Common myeloid progenitor, CD34-positive (primary cell): ENCODE measurements at regions not wholly inside any gene's neighbourhood (a gene's known extent, or its start where the extent isn't known, plus 50 kb on each side); places are given as distances from the start of the nearest gene placed in this dataset.
"Not testable (repeated sequence)": the region's sequence is repeated elsewhere in the genome, so short reads cannot be mapped to it uniquely, and the experiment has no call there.

Experiments
- CTCF ChIA-PET: fragments of 350-600 bp; sonication (Branson Sonifier 250); formaldehyde crosslinking; loops from one replicate; lab custom pipeline; 2021; ENCODE audit warnings: antibody characterized with exemption; lab: Charles Lee
- POLR2A ChIA-PET: fragments of 350-600 bp; sonication (Branson Sonifier 250); formaldehyde crosslinking; loops from one replicate; lab custom pipeline; 2021; ENCODE audit warnings: antibody characterized with exemption; lab: Charles Lee
- DNase-seq, 3 donors: peaks; one replicate each; pipeline versions ENCODE4 v3.0.0 to v3.0.0-alpha.2; 2013
- H3K27ac ChIP-seq, 2 experiments: 1 replicate in 1 of 2; 2 replicates in 1 of 2; pipeline ENCODE4 v1.7.0; 2013; ENCODE audit warnings: inconsistent platforms in 2 of 2, low read length in 2 of 2, mild to moderate bottlenecking in 2 of 2, low read depth in 1 of 2, moderate library complexity in 1 of 2; ENCODE audit not compliant: severe bottlenecking in 2 of 2, insufficient read depth in 1 of 2, poor library complexity in 1 of 2
- H3K27me3 ChIP-seq, 5 experiments: replicated peaks in 2 of 5; 1 replicate in 3 of 5; 2 replicates in 2 of 5; pipeline versions ENCODE4 v1.6.1 to v1.7.0; 2013; ENCODE audit warnings: low read length in 4 of 5, mild to moderate bottlenecking in 2 of 5, moderate library complexity in 2 of 5, inconsistent platforms in 1 of 5; ENCODE audit not compliant: insufficient read depth in 5 of 5, control insufficient read depth in 4 of 5
- H3K36me3 ChIP-seq, 4 experiments: 1 replicate in 2 of 4; 2 replicates in 2 of 4; pipeline versions ENCODE4 v1.6.1 to v1.7.0; 2013; ENCODE audit warnings: low read length in 3 of 4, control low read depth in 1 of 4, mild to moderate bottlenecking in 1 of 4; ENCODE audit not compliant: control insufficient read depth in 4 of 4, insufficient read depth in 4 of 4
- H3K4me1 ChIP-seq, 4 experiments: 1 replicate in 3 of 4; 2 replicates in 1 of 4; pipeline versions ENCODE4 v1.6.1 to v1.7.1; 2013; ENCODE audit warnings: low read length in 3 of 4, mild to moderate bottlenecking in 3 of 4, control low read depth in 1 of 4, inconsistent platforms in 1 of 4, moderate library complexity in 1 of 4; ENCODE audit not compliant: control insufficient read depth in 4 of 4, insufficient read depth in 4 of 4; ENCODE audit errors: control extremely low read depth in 1 of 4
- H3K4me3 ChIP-seq, 7 experiments: 1 replicate in 4 of 7; 2 replicates in 3 of 7; pipeline versions ENCODE4 v1.5.1 to v1.7.0; 2013; ENCODE audit warnings: mild to moderate bottlenecking in 7 of 7, low read length in 6 of 7, moderate library complexity in 6 of 7, inconsistent platforms in 2 of 7, low read depth in 2 of 7, control low read depth in 1 of 7; ENCODE audit not compliant: insufficient read depth in 4 of 7, control insufficient read depth in 1 of 7; ENCODE audit errors: extremely low read depth in 1 of 7
- H3K9me3 ChIP-seq, 5 experiments: 1 replicate in 4 of 5; 2 replicates in 1 of 5; pipeline versions ENCODE4 v1.6.1 to v1.7.1; 2013; ENCODE audit warnings: low read length in 4 of 5, mild to moderate bottlenecking in 2 of 5, inconsistent platforms in 1 of 5, low read depth in 1 of 5, moderate library complexity in 1 of 5; ENCODE audit not compliant: control insufficient read depth in 4 of 5, insufficient read depth in 2 of 5; ENCODE audit errors: control extremely low read depth in 1 of 5
- WGBS: methylation state at CpG from one replicate; pipeline ENCODE4 v1.1.5; 2013; ENCODE audit not compliant: insufficient coverage; 5-methylcytosine and 5-hydroxymethylcytosine counted together

GRCh38 chr4:188332265-188332664 lies 193.0 kb downstream of the TRIML1 start:
- DNase-seq, result no peak
- POLR2A ChIA-PET, result no interaction called here

GRCh38 chr4:188336891-188337290 lies 197.7 kb downstream of the TRIML1 start:
- ChIA-PET POLR2A (no interaction called here), CTCF (interaction anchor here (1.2 kb wide), 1 partner anchor 17 kb away, joined by 3 read pairs; no protein-coding TSS in a partner anchor)
- H3K27ac ChIP-seq, result no peak overlapping the region
- H3K27me3 ChIP-seq, result no peaks in the 10 kb centered on the region
- H3K9me3 ChIP-seq, result no peaks in the 10 kb centered on the region
- no peaks in the 10 kb centered on the region for H3K36me3 ChIP-seq
- no peak overlapping the region for H3K4me3 ChIP-seq
- DNase-seq, result no peak
- H3K4me1 ChIP-seq, result no peaks in the 10 kb centered on the region
- WGBS, result 97% methylated on average over 23 of the region's 23 CpGs

More at GRCh38 chr4:188332265-188332664, 193.0 kb downstream of the TRIML1 start:
- Histone ChIP-seq H3K4me3 (no peak overlapping the region), H3K27me3 (no peaks in the 10 kb centered on the region), H3K36me3 (no peaks in the 10 kb centered on the region), H3K9me3 (peaks cover 0 to 3% (median 0%) of the 10 kb centered on the region in 5 experiments), H3K4me1 (no peaks in the 10 kb centered on the region), H3K27ac (no peak overlapping the region)
- CTCF ChIA-PET, result interaction anchor here (0.6 kb wide), 1 partner anchor 291 kb away, joined by 3 read pairs; no protein-coding TSS in a partner anchor
- WGBS, result 74% methylated on average over 2 of the region's 2 CpGs

GRCh38 chr4:188341428-188341827 lies 202.2 kb downstream of the TRIML1 start:
- DNase-seq, result no peak
- Histone ChIP-seq H3K4me3 (no peak overlapping the region), H3K9me3 (no peaks in the 10 kb centered on the region), H3K4me1 (no peaks in the 10 kb centered on the region), H3K27me3 (no peaks in the 10 kb centered on the region), H3K27ac (no peak overlapping the region), H3K36me3 (no peaks in the 10 kb centered on the region)
- POLR2A ChIA-PET, result no interaction called here
- 87% methylated on average over 6 of the region's 7 CpGs for WGBS
- CTCF ChIA-PET, result no interaction called here

GRCh38 chr4:188346171-188346809 lies 207.0 kb downstream of the TRIML1 start:
- DNase-seq, result no peak
- ChIA-PET POLR2A (no interaction called here), CTCF (no interaction called here)
- H3K27ac ChIP-seq, result no peak overlapping the region
- H3K9me3 ChIP-seq, result no peaks in the 10 kb centered on the region
- H3K4me1 ChIP-seq, result no peaks in the 10 kb centered on the region
- H3K27me3 ChIP-seq, result no peaks in the 10 kb centered on the region
- 87% methylated on average over 7 of the region's 9 CpGs for WGBS
- no peaks in the 10 kb centered on the region for H3K36me3 ChIP-seq
- H3K4me3 ChIP-seq, result no peak overlapping the region

GRCh38 chr4:188347339-188347738 lies 208.1 kb downstream of the TRIML1 start:
- DNase-seq, result no peak
- 73% methylated on average over 2 of the region's 4 CpGs for WGBS
- Histone ChIP-seq H3K4me1 (no peaks in the 10 kb centered on the region), H3K36me3 (no peaks in the 10 kb centered on the region), H3K27ac (no peak overlapping the region), H3K27me3 (no peaks in the 10 kb centered on the region), H3K4me3 (no peak overlapping the region), H3K9me3 (no peaks in the 10 kb centered on the region)
- POLR2A ChIA-PET, result no interaction called here
- CTCF ChIA-PET, result no interaction called here

- H3K4me1 ChIP-seq, H3K9me3 ChIP-seq, H3K27me3 ChIP-seq, H3K27ac ChIP-seq, DNase-seq, POLR2A ChIA-PET, H3K4me3 ChIP-seq, H3K36me3 ChIP-seq, CTCF ChIA-PET: not testable (repeated sequence)
- 97% methylated on average over 10 of the region's 10 CpGs for WGBS
Observed at GRCh38 chr4:188349569-188349968, 210.3 kb downstream of the TRIML1 start.

- DNase-seq, result no peak
- no peaks in the 10 kb centered on the region for H3K36me3 ChIP-seq
- H3K4me1 ChIP-seq, result no peaks in the 10 kb centered on the region
- WGBS, result no CpG with 5 or more reads among the region's 1 CpG
- H3K27me3 ChIP-seq, result no peaks in the 10 kb centered on the region
- H3K4me3 ChIP-seq, result no peak overlapping the region
- H3K9me3 ChIP-seq, result no peaks in the 10 kb centered on the region
- CTCF ChIA-PET, result interaction anchor here (0.7 kb wide), 1 partner anchor 685 kb away, joined by 3 read pairs; no protein-coding TSS in a partner anchor
- H3K27ac ChIP-seq, result no peak overlapping the region
- POLR2A ChIA-PET, result no interaction called here
Observed at GRCh38 chr4:188363196-188363595, 224.0 kb downstream of the TRIML1 start.
